MCF 10A (cell line): ENCODE measurements at regions not wholly inside any gene's neighbourhood (a gene's known extent, or its start where the extent isn't known, plus 50 kb on each side); places are given as distances from the start of the nearest gene placed in this dataset.

Experiments used
- BruUV-seq: library from RNA; stranded (reverse); fragments of 400-500 nt; replicated peaks from 2 replicates; lab custom pipeline; 2021; lab: Mats Ljungman, UMichigan
- CTCF ChIA-PET: fragments of 300-600 bp; sonication (Branson Sonifier 250); formaldehyde crosslinking; extraction: SDS; loops from one replicate; lab custom pipeline; 2021; ENCODE audit warnings: antibody characterized with exemption, inconsistent platforms; lab: Yijun Ruan, JAX
- POLR2A ChIA-PET: fragments of 300-600, 350-650 bp; sonication (Branson Sonifier 250); formaldehyde crosslinking; extraction: SDS; loops from one replicate; lab custom pipeline; 2020; ENCODE audit warnings: antibody characterized with exemption, inconsistent platforms; lab: Yijun Ruan, JAX
- DNase-seq: peaks from one replicate; pipeline ENCODE4 v3.0.0-alpha.2; 2018; ENCODE audit not compliant: unreplicated experiment
- H3K27ac Mint-ChIP-seq: one replicate; pipeline ENCODE4 v1.8.0; 2022; ENCODE audit warnings: mild to moderate bottlenecking, low read depth, mixed read lengths; ENCODE audit not compliant: unreplicated experiment
- H3K27me3 Mint-ChIP-seq: one replicate; pipeline ENCODE4 v1.8.0; 2022; ENCODE audit warnings: mixed read lengths; ENCODE audit not compliant: insufficient read depth, unreplicated experiment
- H3K36me3 Mint-ChIP-seq: one replicate; pipeline ENCODE4 v1.8.0; 2022; ENCODE audit warnings: mild to moderate bottlenecking, moderate library complexity, mixed read lengths; ENCODE audit not compliant: insufficient read depth, unreplicated experiment
- H3K4me1 Mint-ChIP-seq: one replicate; pipeline ENCODE4 v1.8.0; 2022; ENCODE audit warnings: mixed read lengths; ENCODE audit not compliant: insufficient read depth, unreplicated experiment
- H3K4me3 Mint-ChIP-seq: one replicate; pipeline ENCODE4 v1.8.0; 2022; ENCODE audit warnings: mild to moderate bottlenecking, moderate library complexity, mixed read lengths; ENCODE audit not compliant: unreplicated experiment
- H3K9me3 Mint-ChIP-seq: one replicate; pipeline ENCODE4 v1.8.0; 2022; ENCODE audit warnings: mixed read lengths; ENCODE audit not compliant: unreplicated experiment
- CTCF ChIP-seq: fragments of 200-600 bp; IDR thresholded peaks from one replicate; pipeline ENCODE4 v1.8.0; 2022; ENCODE audit warnings: antibody characterized with exemption, mild to moderate bottlenecking; ENCODE audit not compliant: unreplicated experiment
- intact Hi-C: fragments of 100-400 bp; cut with micrococcal nuclease; formaldehyde crosslinking; loops from 2 replicates; pipeline ENCODE4 v1.14.1; 2022

- H3K4me1 Mint-ChIP-seq, result no peaks in the 10 kb centered on the region
- no peaks in the 10 kb centered on the region for H3K36me3 Mint-ChIP-seq
- no peaks in the 10 kb centered on the region for H3K9me3 Mint-ChIP-seq
- H3K27ac Mint-ChIP-seq, result no peak overlapping the region
- H3K27me3 Mint-ChIP-seq, result no peaks in the 10 kb centered on the region
- no peak for DNase-seq
- H3K4me3 Mint-ChIP-seq, result no peak overlapping the region
- ChIA-PET POLR2A (no interaction called here), CTCF (interaction anchor here (0.6 kb wide), 1 partner anchor 349 kb away, joined by 3 read pairs; no protein-coding TSS in a partner anchor)
- BruUV-seq, result no TSS peak
- TF ChIP-seq CTCF, result no peak
- intact Hi-C loops, result no loop called here
Measured at GRCh38 chr3:174342941-174343501, 516.1 kb upstream of the NAALADL2 start.

GRCh38 chr3:174346141-174346540 is 513.0 kb upstream of the NAALADL2 start:
- Mint-ChIP-seq H3K9me3 (no peaks in the 10 kb centered on the region), H3K27me3 (no peaks in the 10 kb centered on the region), H3K4me3 (no peak overlapping the region), H3K4me1 (no peaks in the 10 kb centered on the region), H3K27ac (no peak overlapping the region), H3K36me3 (no peaks in the 10 kb centered on the region)
- TF ChIP-seq CTCF, result no peak
- ChIA-PET CTCF (interaction anchor here (0.6 kb wide), 1 partner anchor 485 kb away, joined by 3 read pairs; no protein-coding TSS in a partner anchor), POLR2A (interaction anchor here (0.5 kb wide), 1 partner anchor 659 kb away, joined by 4 read pairs; no protein-coding TSS in a partner anchor)
- DNase-seq, result no peak
- intact Hi-C loops, result no loop called here
- no TSS peak for BruUV-seq

GRCh38 chr3:174346571-174346970 is 512.6 kb upstream of the NAALADL2 start:
- CTCF ChIA-PET, result no interaction called here
- TF ChIP-seq CTCF, result no peak
- Mint-ChIP-seq H3K4me1 (no peaks in the 10 kb centered on the region), H3K36me3 (no peaks in the 10 kb centered on the region), H3K4me3 (no peak overlapping the region), H3K27me3 (no peaks in the 10 kb centered on the region), H3K9me3 (no peaks in the 10 kb centered on the region), H3K27ac (no peak overlapping the region)
- POLR2A ChIA-PET, result interaction anchor here (0.5 kb wide), 1 partner anchor 659 kb away, joined by 4 read pairs; no protein-coding TSS in a partner anchor
- BruUV-seq, result no TSS peak
- intact Hi-C loops, result no loop called here
- DNase-seq, result no peak

GRCh38 chr3:174347474-174348138 is 511.5 kb upstream of the NAALADL2 start:
- H3K27me3 Mint-ChIP-seq, result no peaks in the 10 kb centered on the region
- H3K4me3 Mint-ChIP-seq, result no peak overlapping the region
- H3K4me1 Mint-ChIP-seq, result no peaks in the 10 kb centered on the region
- no TSS peak for BruUV-seq
- intact Hi-C loops, result no loop called here
- no peaks in the 10 kb centered on the region for H3K36me3 Mint-ChIP-seq
- no peak for DNase-seq
- CTCF ChIA-PET, result interaction anchor here (0.6 to 0.8 kb wide), 3 partner anchors 20 to 1841 kb away, joined by 3 to 5 read pairs (median 3); no protein-coding TSS in a partner anchor
- TF ChIP-seq CTCF, result no peak
- no peaks in the 10 kb centered on the region for H3K9me3 Mint-ChIP-seq
- POLR2A ChIA-PET, result no interaction called here
- no peak overlapping the region for H3K27ac Mint-ChIP-seq
